ENCODE measurements at regions not wholly inside any gene's neighbourhood (a gene's known extent, or its start where the extent isn't known, plus 50 kb on each side); places are given as distances from the start of the nearest gene placed in this dataset.

DNA sequence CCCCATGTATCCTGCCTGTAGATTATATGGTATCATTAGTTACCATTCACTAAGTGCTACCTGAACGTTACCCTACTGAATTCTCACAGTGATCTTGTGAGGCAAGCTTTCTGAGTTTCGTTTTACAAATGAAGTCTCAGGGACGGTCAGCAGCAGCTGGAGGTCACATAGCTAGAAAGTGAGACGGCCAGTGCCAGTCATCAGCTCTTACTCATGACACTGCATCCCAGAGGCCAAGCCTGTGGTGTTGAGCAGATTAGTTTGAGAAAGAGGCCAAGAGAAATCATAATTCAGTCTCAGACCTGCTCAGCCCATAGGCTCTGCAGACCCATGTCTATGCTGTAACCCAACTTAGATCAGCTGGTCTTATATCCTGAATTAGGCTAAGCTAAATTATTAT lies 95.7 kb upstream of the EGFLAM start:
- TF ChIP-seq CTCF (conservative IDR thresholded peaks at IDR 0.05 in 1 of 2, IDR thresholded peaks at IDR 0.05 in 1 of 2; ENCODE audit: low read depth in 1 of 2, low read length in 2 of 2) = no peak
- TF ChIP-seq EZH2 (IDR thresholded peaks at IDR 0.05; ENCODE audit: low read length, missing control alignments) = no peak
